Type B pancreatic cell (in vitro differentiated cells): ENCODE measurements at regions not wholly inside any gene's neighbourhood (a gene's known extent, or its start where the extent isn't known, plus 50 kb on each side); places are given as distances from the start of the nearest gene placed in this dataset.
"Not testable (repeated sequence)": the region's sequence is repeated elsewhere in the genome, so short reads cannot be mapped to it uniquely, and the experiment has no call there.

ENCODE experiments used
- DNase-seq: peaks from one replicate; pipeline ENCODE4 v3.0.0; 2021; ENCODE audit warnings: mixed read lengths; ENCODE audit not compliant: unreplicated experiment; ENCODE audit errors: extremely low spot score
- H3K27ac Mint-ChIP-seq: 2 replicates; pipeline ENCODE4 v1.8.0; 2021; ENCODE audit warnings: mild to moderate bottlenecking, mixed read lengths
- H3K27me3 Mint-ChIP-seq: 2 replicates; pipeline ENCODE4 v1.8.0; 2021; ENCODE audit warnings: mixed read lengths
- H3K36me3 Mint-ChIP-seq: 2 replicates; pipeline ENCODE4 v1.8.0; 2021; ENCODE audit warnings: mixed read lengths
- H3K4me1 Mint-ChIP-seq: one replicate; pipeline ENCODE4 v1.8.0; 2021; ENCODE audit warnings: mixed read lengths; ENCODE audit not compliant: unreplicated experiment
- H3K4me3 Mint-ChIP-seq: 2 replicates; pipeline ENCODE4 v1.8.0; 2021; ENCODE audit warnings: mild to moderate bottlenecking, mixed read lengths
- H3K9me3 Mint-ChIP-seq: 2 replicates; pipeline ENCODE4 v1.8.0; 2021; ENCODE audit warnings: mixed read lengths
- TF ChIP-seq, protein P1 (sequence below): fragments of 200-600 bp; sonication (generic); conservative IDR thresholded peaks from 2 replicates; pipeline ENCODE4 v1.5.0; 2021; ENCODE audit warnings: antibody characterized with exemption, mild to moderate bottlenecking

- Mint-ChIP-seq H3K36me3 (no peaks in the 10 kb centered on the region), H3K9me3 (peaks cover 17% of the 10 kb centered on the region), H3K4me3 (no peak overlapping the region), H3K4me1 (no peaks in the 10 kb centered on the region), H3K27ac (no peak overlapping the region), H3K27me3 (no peaks in the 10 kb centered on the region)
- peak; percentile 76 for DNase-seq
- TF ChIP-seq, protein P1, sequence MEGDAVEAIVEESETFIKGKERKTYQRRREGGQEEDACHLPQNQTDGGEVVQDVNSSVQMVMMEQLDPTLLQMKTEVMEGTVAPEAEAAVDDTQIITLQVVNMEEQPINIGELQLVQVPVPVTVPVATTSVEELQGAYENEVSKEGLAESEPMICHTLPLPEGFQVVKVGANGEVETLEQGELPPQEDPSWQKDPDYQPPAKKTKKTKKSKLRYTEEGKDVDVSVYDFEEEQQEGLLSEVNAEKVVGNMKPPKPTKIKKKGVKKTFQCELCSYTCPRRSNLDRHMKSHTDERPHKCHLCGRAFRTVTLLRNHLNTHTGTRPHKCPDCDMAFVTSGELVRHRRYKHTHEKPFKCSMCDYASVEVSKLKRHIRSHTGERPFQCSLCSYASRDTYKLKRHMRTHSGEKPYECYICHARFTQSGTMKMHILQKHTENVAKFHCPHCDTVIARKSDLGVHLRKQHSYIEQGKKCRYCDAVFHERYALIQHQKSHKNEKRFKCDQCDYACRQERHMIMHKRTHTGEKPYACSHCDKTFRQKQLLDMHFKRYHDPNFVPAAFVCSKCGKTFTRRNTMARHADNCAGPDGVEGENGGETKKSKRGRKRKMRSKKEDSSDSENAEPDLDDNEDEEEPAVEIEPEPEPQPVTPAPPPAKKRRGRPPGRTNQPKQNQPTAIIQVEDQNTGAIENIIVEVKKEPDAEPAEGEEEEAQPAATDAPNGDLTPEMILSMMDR: no peak
Observed at GRCh38 chr21:9837946-9838737, 683.2 kb upstream of the TPTE start.

- H3K4me1 Mint-ChIP-seq: no peaks in the 10 kb centered on the region
- no peak for DNase-seq
- no peaks in the 10 kb centered on the region for H3K27me3 Mint-ChIP-seq
- H3K9me3 Mint-ChIP-seq: peaks cover 17% of the 10 kb centered on the region
- no peak overlapping the region for H3K4me3 Mint-ChIP-seq
- no peak overlapping the region for H3K27ac Mint-ChIP-seq
- TF ChIP-seq, protein P1: no peak
- H3K36me3 Mint-ChIP-seq: no peaks in the 10 kb centered on the region
Observed at GRCh38 chr21:9838738-9839642, 682.4 kb upstream of the TPTE start.

DNA sequence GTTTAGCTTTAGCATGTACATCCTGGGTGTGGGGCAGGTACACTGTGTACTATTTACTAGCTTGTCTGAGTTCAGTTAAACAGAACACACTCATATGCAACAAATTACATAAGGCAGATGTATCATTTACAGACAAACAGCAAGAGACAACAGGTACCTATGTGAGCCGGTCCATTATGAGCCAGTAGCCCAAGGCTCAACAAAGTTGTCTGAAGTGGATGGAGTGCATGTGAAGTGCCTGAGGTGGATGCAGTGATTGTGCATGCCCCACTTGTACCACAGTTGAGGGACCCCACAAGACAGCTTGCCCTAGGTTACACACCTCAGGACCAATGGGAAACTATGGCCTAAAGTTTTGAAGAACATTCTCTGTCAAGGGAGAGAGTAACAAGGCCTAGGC lies 677.3 kb upstream of the TPTE start:
- not testable (repeated sequence) for H3K4me1 Mint-ChIP-seq, H3K4me3 Mint-ChIP-seq, H3K36me3 Mint-ChIP-seq, H3K27ac Mint-ChIP-seq, H3K9me3 Mint-ChIP-seq, H3K27me3 Mint-ChIP-seq, DNase-seq

DNA sequence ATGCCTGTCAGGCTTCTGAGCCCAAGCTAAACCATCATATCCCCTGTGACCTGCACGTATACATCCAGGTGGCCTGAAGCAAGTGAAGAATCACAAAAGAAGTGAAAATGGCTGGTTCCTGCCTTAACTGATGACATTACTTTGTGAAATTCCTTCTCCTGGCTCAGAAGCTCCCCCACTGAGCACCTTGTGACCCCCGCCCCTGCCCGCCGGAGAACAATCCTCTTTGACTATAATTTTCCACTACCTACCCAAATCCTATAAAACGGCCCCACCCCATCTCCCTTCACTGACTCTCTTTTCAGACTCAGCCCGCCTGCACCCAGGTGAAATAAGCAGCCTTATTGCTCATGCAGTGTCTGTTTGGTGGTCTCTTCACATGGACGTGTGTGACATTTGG lies 673.9 kb upstream of the TPTE start:
- H3K4me3 Mint-ChIP-seq, H3K9me3 Mint-ChIP-seq, H3K27me3 Mint-ChIP-seq, DNase-seq, H3K4me1 Mint-ChIP-seq, H3K27ac Mint-ChIP-seq, H3K36me3 Mint-ChIP-seq: not testable (repeated sequence)

- H3K27me3 Mint-ChIP-seq, H3K4me3 Mint-ChIP-seq: not testable (repeated sequence)
Observed at GRCh38 chr21:9851166-9851565, 670.2 kb upstream of the TPTE start.

GRCh38 chr21:9851695-9852094 lies 669.7 kb upstream of the TPTE start:
- H3K4me1 Mint-ChIP-seq, H3K27me3 Mint-ChIP-seq, H3K9me3 Mint-ChIP-seq, H3K36me3 Mint-ChIP-seq, H3K27ac Mint-ChIP-seq, H3K4me3 Mint-ChIP-seq, DNase-seq: not testable (repeated sequence)

More at GRCh38 chr21:9851166-9851565, 670.2 kb upstream of the TPTE start:
- H3K4me1 Mint-ChIP-seq, H3K27ac Mint-ChIP-seq, H3K9me3 Mint-ChIP-seq, DNase-seq, H3K36me3 Mint-ChIP-seq: not testable (repeated sequence)

- not testable (repeated sequence) for H3K27me3 Mint-ChIP-seq, H3K36me3 Mint-ChIP-seq, H3K4me3 Mint-ChIP-seq, H3K9me3 Mint-ChIP-seq, H3K4me1 Mint-ChIP-seq, H3K27ac Mint-ChIP-seq, DNase-seq
Observed at GRCh38 chr21:9857563-9857962, 663.8 kb upstream of the TPTE start.

GRCh38 chr21:9859865-9860264 lies 661.5 kb upstream of the TPTE start:
- H3K27ac Mint-ChIP-seq, H3K4me1 Mint-ChIP-seq, H3K4me3 Mint-ChIP-seq, H3K9me3 Mint-ChIP-seq, H3K27me3 Mint-ChIP-seq, DNase-seq, H3K36me3 Mint-ChIP-seq: not testable (repeated sequence)

DNA sequence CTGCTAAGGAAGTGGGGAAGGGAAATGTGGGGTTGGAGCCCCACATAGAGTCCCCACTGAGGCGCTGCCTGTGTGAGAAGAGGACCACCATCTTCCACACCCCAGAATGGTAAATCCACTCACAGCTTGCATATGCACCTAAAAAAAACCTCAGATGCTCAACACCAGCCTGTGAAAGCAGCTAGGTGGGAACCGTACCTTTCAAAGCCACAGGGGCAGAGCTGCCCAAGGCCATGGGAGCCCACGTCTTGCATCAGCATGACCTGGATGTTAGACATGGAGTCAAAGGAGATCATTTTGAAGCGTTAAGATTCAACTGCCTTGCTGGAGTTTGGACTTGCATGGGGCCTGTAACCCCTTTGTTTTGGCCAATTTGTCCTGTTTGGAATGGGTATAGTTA lies 658.9 kb upstream of the TPTE start:
- not testable (repeated sequence) for H3K9me3 Mint-ChIP-seq, H3K27me3 Mint-ChIP-seq, H3K27ac Mint-ChIP-seq, H3K36me3 Mint-ChIP-seq, H3K4me1 Mint-ChIP-seq, H3K4me3 Mint-ChIP-seq, DNase-seq

- H3K36me3 Mint-ChIP-seq, H3K9me3 Mint-ChIP-seq, H3K4me1 Mint-ChIP-seq, H3K4me3 Mint-ChIP-seq, DNase-seq, H3K27me3 Mint-ChIP-seq, H3K27ac Mint-ChIP-seq: not testable (repeated sequence)
Observed at GRCh38 chr21:9867815-9868214, 653.6 kb upstream of the TPTE start.

DNA sequence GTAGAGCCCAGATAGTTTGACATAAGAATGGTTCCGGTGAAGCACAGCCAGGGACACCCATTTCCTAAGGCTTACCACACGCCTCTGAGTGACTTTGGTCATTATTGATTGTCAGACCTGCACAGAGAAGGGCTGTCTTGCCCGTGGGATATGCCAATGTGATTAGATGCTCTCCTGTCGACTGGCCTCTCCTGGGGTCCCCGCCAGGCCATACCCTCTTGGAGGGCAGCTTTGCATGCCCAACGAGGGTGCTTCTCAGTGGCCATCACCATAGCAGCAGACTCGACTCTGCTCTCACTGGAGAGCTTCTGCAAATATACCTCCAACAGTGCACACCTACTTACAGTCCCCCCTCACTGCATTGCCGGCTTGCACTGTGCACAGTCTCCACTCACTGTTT lies 648.3 kb upstream of the TPTE start:
- not testable (repeated sequence) for H3K4me1 Mint-ChIP-seq, H3K4me3 Mint-ChIP-seq, H3K27ac Mint-ChIP-seq, H3K27me3 Mint-ChIP-seq, H3K9me3 Mint-ChIP-seq, DNase-seq, H3K36me3 Mint-ChIP-seq

DNA sequence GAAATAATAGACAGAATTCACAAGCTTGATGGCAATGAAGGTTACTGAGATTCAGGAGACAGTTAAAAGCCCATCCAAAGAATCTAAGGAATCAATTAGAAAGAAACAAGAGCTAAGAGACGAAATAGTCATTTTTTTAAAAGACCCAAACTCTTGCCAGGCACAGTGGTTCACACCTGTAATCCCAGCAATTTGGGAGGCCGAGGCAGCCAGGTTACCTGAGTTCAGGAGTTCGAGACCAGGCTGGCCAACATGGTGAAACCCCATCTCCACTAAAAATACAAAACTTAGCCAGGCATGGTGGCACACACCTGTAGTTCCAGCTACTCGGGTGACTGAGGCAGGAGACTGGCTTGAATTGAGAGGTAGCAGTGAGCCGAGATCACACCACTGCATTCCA lies 647.2 kb upstream of the TPTE start:
- not testable (repeated sequence) for H3K36me3 Mint-ChIP-seq, H3K27ac Mint-ChIP-seq, H3K4me1 Mint-ChIP-seq, H3K27me3 Mint-ChIP-seq, DNase-seq, H3K9me3 Mint-ChIP-seq, H3K4me3 Mint-ChIP-seq
